Osteocyte (in vitro differentiated cells): ENCODE measurements at regions not wholly inside any gene's neighbourhood (a gene's known extent, or its start where the extent isn't known, plus 50 kb on each side); places are given as distances from the start of the nearest gene placed in this dataset.

Source experiments
- DNase-seq: peaks from one replicate; pipeline ENCODE4 v3.0.0; 2021; ENCODE audit warnings: mixed read lengths; ENCODE audit not compliant: unreplicated experiment; ENCODE audit errors: extremely low spot score
- H3K27ac Mint-ChIP-seq: one replicate; pipeline ENCODE4 v1.8.0; 2021; ENCODE audit warnings: mild to moderate bottlenecking, mixed read lengths; ENCODE audit not compliant: unreplicated experiment
- H3K27me3 Mint-ChIP-seq: one replicate; pipeline ENCODE4 v1.8.0; 2021; ENCODE audit warnings: mixed read lengths; ENCODE audit not compliant: unreplicated experiment
- H3K36me3 Mint-ChIP-seq: one replicate; pipeline ENCODE4 v1.8.0; 2021; ENCODE audit warnings: mixed read lengths; ENCODE audit not compliant: unreplicated experiment
- H3K4me1 Mint-ChIP-seq: one replicate; pipeline ENCODE4 v1.8.0; 2021; ENCODE audit warnings: mixed read lengths; ENCODE audit not compliant: unreplicated experiment
- H3K4me3 Mint-ChIP-seq: one replicate; pipeline ENCODE4 v1.8.0; 2021; ENCODE audit warnings: mild to moderate bottlenecking, moderate library complexity, mixed read lengths; ENCODE audit not compliant: unreplicated experiment
- H3K9me3 Mint-ChIP-seq: one replicate; pipeline ENCODE4 v1.8.0; 2021; ENCODE audit warnings: mixed read lengths; ENCODE audit not compliant: unreplicated experiment
- TF ChIP-seq, protein P1 (sequence below): fragments of 200-600 bp; sonication (generic); IDR thresholded peaks from 2 replicates; pipeline ENCODE4 v1.5.0; 2021; ENCODE audit warnings: antibody characterized with exemption, mild to moderate bottlenecking, moderate library complexity

DNA sequence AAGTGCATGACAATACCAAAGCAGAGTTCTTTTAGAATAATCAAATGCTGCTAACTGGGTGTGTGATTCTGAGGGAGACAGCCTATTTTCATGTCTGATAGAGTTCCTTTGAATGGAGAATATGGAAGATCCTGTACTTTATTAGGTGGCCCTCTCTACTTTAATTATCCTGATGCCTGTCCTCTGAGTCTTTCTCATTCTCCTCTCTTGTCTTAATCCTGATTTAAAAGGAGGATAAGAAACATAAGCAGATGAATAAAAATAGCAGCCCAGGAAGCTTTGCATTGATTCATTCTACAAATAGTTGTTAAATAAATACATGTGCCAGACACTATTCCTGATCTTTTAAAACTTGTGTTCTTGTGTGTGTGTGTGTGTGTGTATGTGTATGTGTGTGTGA, 387.3 kb downstream of the SPRY1 start:
- Mint-ChIP-seq H3K27me3 (no peaks in the 10 kb centered on the region), H3K4me1 (peaks cover 48% of the 10 kb centered on the region), H3K27ac (peak overlapping the region; percentile 52), H3K9me3 (no peaks in the 10 kb centered on the region), H3K36me3 (no peaks in the 10 kb centered on the region), H3K4me3 (no peak overlapping the region)
- TF ChIP-seq, protein P1, sequence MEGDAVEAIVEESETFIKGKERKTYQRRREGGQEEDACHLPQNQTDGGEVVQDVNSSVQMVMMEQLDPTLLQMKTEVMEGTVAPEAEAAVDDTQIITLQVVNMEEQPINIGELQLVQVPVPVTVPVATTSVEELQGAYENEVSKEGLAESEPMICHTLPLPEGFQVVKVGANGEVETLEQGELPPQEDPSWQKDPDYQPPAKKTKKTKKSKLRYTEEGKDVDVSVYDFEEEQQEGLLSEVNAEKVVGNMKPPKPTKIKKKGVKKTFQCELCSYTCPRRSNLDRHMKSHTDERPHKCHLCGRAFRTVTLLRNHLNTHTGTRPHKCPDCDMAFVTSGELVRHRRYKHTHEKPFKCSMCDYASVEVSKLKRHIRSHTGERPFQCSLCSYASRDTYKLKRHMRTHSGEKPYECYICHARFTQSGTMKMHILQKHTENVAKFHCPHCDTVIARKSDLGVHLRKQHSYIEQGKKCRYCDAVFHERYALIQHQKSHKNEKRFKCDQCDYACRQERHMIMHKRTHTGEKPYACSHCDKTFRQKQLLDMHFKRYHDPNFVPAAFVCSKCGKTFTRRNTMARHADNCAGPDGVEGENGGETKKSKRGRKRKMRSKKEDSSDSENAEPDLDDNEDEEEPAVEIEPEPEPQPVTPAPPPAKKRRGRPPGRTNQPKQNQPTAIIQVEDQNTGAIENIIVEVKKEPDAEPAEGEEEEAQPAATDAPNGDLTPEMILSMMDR, result no peak
- DNase-seq, result no peak

GRCh38 chr4:123784626-123785025, 388.0 kb downstream of the SPRY1 start:
- Mint-ChIP-seq H3K27me3 (no peaks in the 10 kb centered on the region), H3K4me1 (peaks cover 48% of the 10 kb centered on the region), H3K36me3 (no peaks in the 10 kb centered on the region), H3K4me3 (no peak overlapping the region), H3K27ac (peak overlapping the region; percentile 52), H3K9me3 (no peaks in the 10 kb centered on the region)
- DNase-seq, result no peak
- TF ChIP-seq, protein P1, result no peak

DNA sequence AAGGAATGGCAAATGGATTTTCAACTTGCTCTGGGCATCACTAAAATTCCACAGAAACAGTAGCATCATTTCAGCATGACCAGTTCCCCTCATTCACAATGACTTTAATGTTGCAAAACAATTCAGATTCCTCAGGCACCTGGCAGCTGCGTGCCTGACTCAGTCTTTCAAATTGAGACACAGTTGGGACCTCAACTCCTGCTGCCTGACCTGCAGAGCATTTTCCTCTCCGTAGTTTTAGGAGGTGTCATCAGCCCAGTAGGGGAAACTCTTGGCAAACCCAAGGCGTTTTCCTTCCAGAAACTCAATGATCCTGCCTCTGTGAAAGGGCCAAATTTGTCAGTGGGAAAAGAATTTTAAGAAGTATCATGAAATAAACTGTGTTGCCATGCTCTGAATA, 388.9 kb downstream of the SPRY1 start:
- DNase-seq, result no peak
- TF ChIP-seq, protein P1, result no peak
- no peaks in the 10 kb centered on the region for H3K9me3 Mint-ChIP-seq
- H3K27me3 Mint-ChIP-seq, result no peaks in the 10 kb centered on the region
- H3K4me1 Mint-ChIP-seq, result peaks cover 48% of the 10 kb centered on the region
- H3K27ac Mint-ChIP-seq, result peak overlapping the region; percentile 58
- no peaks in the 10 kb centered on the region for H3K36me3 Mint-ChIP-seq
- H3K4me3 Mint-ChIP-seq, result no peak overlapping the region

DNA sequence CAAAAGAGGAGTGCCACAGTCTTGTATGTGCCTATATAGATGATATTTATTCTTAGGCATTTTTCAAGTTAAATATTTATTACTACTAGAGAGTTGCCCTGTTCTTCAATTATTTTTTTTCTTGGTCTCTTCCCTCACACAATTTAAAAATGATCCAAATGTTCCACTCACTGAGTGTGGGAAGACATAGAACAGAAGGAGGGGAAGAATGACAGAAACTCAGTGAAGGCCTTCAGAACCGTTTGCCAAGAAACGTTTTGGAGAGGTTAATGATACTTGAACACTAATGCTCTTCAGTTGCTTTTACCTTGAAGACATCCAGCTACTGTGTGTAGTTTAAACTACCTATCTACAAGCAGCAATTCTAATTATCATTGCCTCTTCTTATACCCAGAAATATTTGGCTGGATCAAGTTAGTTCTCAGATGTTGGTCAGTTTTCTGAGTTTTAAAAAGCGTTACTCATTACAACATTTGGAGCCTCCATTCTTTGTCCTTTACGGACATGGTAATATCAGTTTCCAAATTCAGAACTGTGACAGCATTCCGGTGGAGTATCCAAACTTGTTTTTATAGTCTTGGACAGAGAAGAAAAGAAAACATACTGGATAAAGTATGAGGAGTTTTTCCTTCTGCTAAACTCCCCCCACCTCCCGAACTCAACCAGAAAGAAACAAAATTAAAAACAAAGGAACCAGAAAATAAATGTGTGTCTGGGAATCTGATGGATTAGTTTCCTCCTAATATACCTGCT, 389.7 kb downstream of the SPRY1 start:
- H3K27ac Mint-ChIP-seq, result peak overlapping the region; percentile 83
- peak overlapping the region; percentile 36 for H3K4me3 Mint-ChIP-seq
- no peaks in the 10 kb centered on the region for H3K9me3 Mint-ChIP-seq
- no peaks in the 10 kb centered on the region for H3K27me3 Mint-ChIP-seq
- no peaks in the 10 kb centered on the region for H3K36me3 Mint-ChIP-seq
- TF ChIP-seq, protein P1, result no peak
- no peak for DNase-seq
- peaks cover 48% of the 10 kb centered on the region for H3K4me1 Mint-ChIP-seq

DNA sequence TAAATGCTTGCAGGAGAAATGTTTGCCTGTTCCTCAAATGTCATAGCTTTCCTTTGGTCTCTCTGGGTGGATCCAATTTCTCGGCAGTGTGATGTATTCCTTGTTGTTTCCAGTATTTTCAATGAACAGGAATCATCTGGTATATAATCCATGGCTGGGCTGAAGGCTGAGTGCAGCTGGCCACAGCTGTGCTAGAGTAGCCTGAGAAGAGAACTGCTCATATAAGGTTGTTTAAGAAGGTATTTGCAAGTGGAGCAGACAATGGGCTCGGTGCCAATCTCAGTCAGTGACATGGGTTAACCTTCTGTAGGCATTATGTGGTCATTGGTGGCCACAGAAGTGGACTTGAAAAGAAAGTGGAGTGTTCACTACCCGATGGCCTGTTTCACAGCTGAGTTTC, 390.3 kb downstream of the SPRY1 start:
- H3K4me3 Mint-ChIP-seq, result peak overlapping the region; percentile 36
- no peaks in the 10 kb centered on the region for H3K27me3 Mint-ChIP-seq
- peaks cover 48% of the 10 kb centered on the region for H3K4me1 Mint-ChIP-seq
- H3K9me3 Mint-ChIP-seq, result no peaks in the 10 kb centered on the region
- DNase-seq, result no peak
- no peaks in the 10 kb centered on the region for H3K36me3 Mint-ChIP-seq
- peak overlapping the region; percentile 83 for H3K27ac Mint-ChIP-seq
- TF ChIP-seq, protein P1, result no peak
